ENCODE measurements at regions not wholly inside any gene's neighbourhood (a gene's known extent, or its start where the extent isn't known, plus 50 kb on each side); places are given as distances from the start of the nearest gene placed in this dataset.

GRCh38 chr1:87523466-87523865 is 194.8 kb downstream of the LMO4 start:
- in situ Hi-C loops (cut with MboI; ENCODE audit: low pct_unique_long_range_greater_than_20kb in 2 of 9, low sequenced_read_pairs in 9 of 9, unreplicated experiment in 9 of 9) = no loop called here
- Histone ChIP-seq H3K4me3 (no peak overlapping the region), H3K4me1 (replicated peaks in 1 of 2) (peaks cover 0 to 3% of the 10 kb centered on the region in 2 donors), H3K27ac (no peak overlapping the region)
- 20 to 97% (median 93%) methylated on average over 2 to 3 of the region's 3 CpGs; no CpG with 5 or more reads in 3 of the 10 experiments for WGBS, 10 experiments
- ATAC-seq (replicated peaks in 6 of 8) = no peak

GRCh38 chr1:87524021-87524754 is 195.5 kb downstream of the LMO4 start:
- Histone ChIP-seq H3K4me1 (replicated peaks in 1 of 2) (peaks cover 0 to 3% of the 10 kb centered on the region in 2 donors), H3K4me3 (no peak overlapping the region), H3K27ac (no peak overlapping the region)
- WGBS, 10 experiments = 48 to 100% (median 85%) methylated on average over 1 to 14 of the region's 14 CpGs
- in situ Hi-C loops (cut with MboI; ENCODE audit: low pct_unique_long_range_greater_than_20kb in 2 of 9, low sequenced_read_pairs in 9 of 9, unreplicated experiment in 9 of 9) = no loop called here
- ATAC-seq (replicated peaks in 6 of 8) = no peak

- in situ Hi-C loops (cut with MboI; ENCODE audit: low pct_unique_long_range_greater_than_20kb in 2 of 9, low sequenced_read_pairs in 9 of 9, unreplicated experiment in 9 of 9) = no loop called here
- H3K4me3 ChIP-seq = no peak overlapping the region
- H3K27ac ChIP-seq = no peak overlapping the region
- peaks cover 0 to 3% of the 10 kb centered on the region in 2 donors for H3K4me1 ChIP-seq (replicated peaks in 1 of 2)
- WGBS, 10 experiments = 80 to 100% (median 96%) methylated on average over 1 to 23 of the region's 33 CpGs; no CpG with 5 or more reads in 2 of the 10 experiments
- no peak for ATAC-seq (replicated peaks in 6 of 8)
Observed at GRCh38 chr1:87528754-87529517, 200.3 kb downstream of the LMO4 start.

- WGBS, 10 experiments = 63 to 100% (median 90%) methylated on average over 1 to 7 of the region's 7 CpGs
- Histone ChIP-seq H3K4me1 (replicated peaks in 1 of 2) (peaks cover 0 to 3% of the 10 kb centered on the region in 2 donors), H3K27ac (no peak overlapping the region), H3K4me3 (no peak overlapping the region)
- no peak for ATAC-seq (replicated peaks in 6 of 8)
- in situ Hi-C loops (cut with MboI; ENCODE audit: low pct_unique_long_range_greater_than_20kb in 2 of 9, low sequenced_read_pairs in 9 of 9, unreplicated experiment in 9 of 9) = no loop called here
Observed at GRCh38 chr1:87530042-87530807, 201.5 kb downstream of the LMO4 start.

GRCh38 chr1:87535551-87535950 is 206.9 kb downstream of the LMO4 start:
- Histone ChIP-seq H3K4me3 (no peak overlapping the region), H3K27ac (no peak overlapping the region), H3K4me1 (replicated peaks in 1 of 2) (no peaks in the 10 kb centered on the region)
- no peak for ATAC-seq (replicated peaks in 6 of 8)
- in situ Hi-C loops (cut with MboI; ENCODE audit: low pct_unique_long_range_greater_than_20kb in 2 of 9, low sequenced_read_pairs in 9 of 9, unreplicated experiment in 9 of 9) = no loop called here
- WGBS, 10 experiments = 0 to 100% (median 47%) methylated on average over 1 of the region's 1 CpG

- no peak overlapping the region for H3K27ac ChIP-seq
- no peaks in the 10 kb centered on the region for H3K4me1 ChIP-seq (replicated peaks in 1 of 2)
- WGBS, 10 experiments = 40 to 80% (median 63%) methylated on average over 1 of the region's 1 CpG; no CpG with 5 or more reads in 5 of the 10 experiments
- no peak overlapping the region for H3K4me3 ChIP-seq
- in situ Hi-C loops (cut with MboI; ENCODE audit: low pct_unique_long_range_greater_than_20kb in 2 of 9, low sequenced_read_pairs in 9 of 9, unreplicated experiment in 9 of 9) = no loop called here
- no peak for ATAC-seq (replicated peaks in 6 of 8)
Observed at GRCh38 chr1:87539147-87539546, 210.5 kb downstream of the LMO4 start.

GRCh38 chr1:87542697-87543096 is 214.0 kb downstream of the LMO4 start:
- no peak overlapping the region for H3K4me3 ChIP-seq
- ATAC-seq (replicated peaks in 6 of 8) = no peak
- WGBS, 10 experiments = 56 to 100% (median 88%) methylated on average over 1 to 2 of the region's 2 CpGs; no CpG with 5 or more reads in 1 of the 10 experiments
- in situ Hi-C loops (cut with MboI; ENCODE audit: low pct_unique_long_range_greater_than_20kb in 2 of 9, low sequenced_read_pairs in 9 of 9, unreplicated experiment in 9 of 9) = no loop called here
- H3K27ac ChIP-seq = no peak overlapping the region
- no peaks in the 10 kb centered on the region for H3K4me1 ChIP-seq (replicated peaks in 1 of 2)

- in situ Hi-C loops (cut with MboI; ENCODE audit: low pct_unique_long_range_greater_than_20kb in 2 of 9, low sequenced_read_pairs in 9 of 9, unreplicated experiment in 9 of 9) = no loop called here
- no peak overlapping the region for H3K27ac ChIP-seq
- H3K4me3 ChIP-seq = no peak overlapping the region
- no peaks in the 10 kb centered on the region for H3K4me1 ChIP-seq (replicated peaks in 1 of 2)
- no peak for ATAC-seq (replicated peaks in 6 of 8)
- WGBS, 10 experiments = 33 to 100% (median 86%) methylated on average over 1 of the region's 1 CpG; no CpG with 5 or more reads in 2 of the 10 experiments
Observed at GRCh38 chr1:87549738-87550137, 221.1 kb downstream of the LMO4 start.

GRCh38 chr1:87553511-87553910 is 224.8 kb downstream of the LMO4 start:
- WGBS, 10 experiments = 43 to 100% (median 82%) methylated on average over 1 to 2 of the region's 2 CpGs; no CpG with 5 or more reads in 2 of the 10 experiments
- no peak overlapping the region for H3K4me3 ChIP-seq
- no peaks in the 10 kb centered on the region for H3K4me1 ChIP-seq (replicated peaks in 1 of 2)
- no peak overlapping the region for H3K27ac ChIP-seq
- no peak for ATAC-seq (replicated peaks in 6 of 8)
- in situ Hi-C loops (cut with MboI; ENCODE audit: low pct_unique_long_range_greater_than_20kb in 2 of 9, low sequenced_read_pairs in 9 of 9, unreplicated experiment in 9 of 9) = no loop called here

GRCh38 chr1:87555366-87555765 is 226.7 kb downstream of the LMO4 start:
- no peak overlapping the region for H3K27ac ChIP-seq
- no peak for ATAC-seq (replicated peaks in 6 of 8)
- 71 to 100% (median 93%) methylated on average over 1 of the region's 1 CpG; no CpG with 5 or more reads in 6 of the 10 experiments for WGBS, 10 experiments
- in situ Hi-C loops (cut with MboI; ENCODE audit: low pct_unique_long_range_greater_than_20kb in 2 of 9, low sequenced_read_pairs in 9 of 9, unreplicated experiment in 9 of 9) = no loop called here
- H3K4me1 ChIP-seq (replicated peaks in 1 of 2) = no peaks in the 10 kb centered on the region
- no peak overlapping the region for H3K4me3 ChIP-seq

GRCh38 chr1:87556326-87556725 is 227.6 kb downstream of the LMO4 start:
- H3K27ac ChIP-seq = no peak overlapping the region
- no peak overlapping the region for H3K4me3 ChIP-seq
- no peak for ATAC-seq (replicated peaks in 6 of 8)
- peaks cover 0 to 2% of the 10 kb centered on the region in 2 donors for H3K4me1 ChIP-seq (replicated peaks in 1 of 2)
- 58 to 100% (median 87%) methylated on average over 1 to 3 of the region's 3 CpGs; no CpG with 5 or more reads in 2 of the 10 experiments for WGBS, 10 experiments
- in situ Hi-C loops (cut with MboI; ENCODE audit: low pct_unique_long_range_greater_than_20kb in 2 of 9, low sequenced_read_pairs in 9 of 9, unreplicated experiment in 9 of 9) = no loop called here

- WGBS, 10 experiments = 66 to 100% (median 77%) methylated on average over 1 to 3 of the region's 3 CpGs
- H3K4me3 ChIP-seq = no peak overlapping the region
- H3K27ac ChIP-seq = no peak overlapping the region
- H3K4me1 ChIP-seq (replicated peaks in 1 of 2) = peaks cover 0 to 2% of the 10 kb centered on the region in 2 donors
- ATAC-seq (replicated peaks in 6 of 8) = no peak
- in situ Hi-C loops (cut with MboI; ENCODE audit: low pct_unique_long_range_greater_than_20kb in 2 of 9, low sequenced_read_pairs in 9 of 9, unreplicated experiment in 9 of 9) = no loop called here
Observed at GRCh38 chr1:87558921-87559320, 230.2 kb downstream of the LMO4 start.

- 33 to 97% (median 79%) methylated on average over 1 to 3 of the region's 3 CpGs; no CpG with 5 or more reads in 1 of the 10 experiments for WGBS, 10 experiments
- ATAC-seq (replicated peaks in 6 of 8) = no peak
- in situ Hi-C loops (cut with MboI; ENCODE audit: low pct_unique_long_range_greater_than_20kb in 2 of 9, low sequenced_read_pairs in 9 of 9, unreplicated experiment in 9 of 9) = no loop called here
- Histone ChIP-seq H3K4me1 (replicated peaks in 1 of 2) (peaks cover 0 to 2% of the 10 kb centered on the region in 2 donors), H3K27ac (no peak overlapping the region), H3K4me3 (no peak overlapping the region)
Observed at GRCh38 chr1:87560137-87560536, 231.5 kb downstream of the LMO4 start.
